Suppressor macrophage treated with lipopolysaccharide for 4 hours (primary cell): ENCODE measurements at regions not wholly inside any gene's neighbourhood (a gene's known extent, or its start where the extent isn't known, plus 50 kb on each side); places are given as distances from the start of the nearest gene placed in this dataset.

ENCODE experiments used
- DNase-seq: peaks from one replicate; pipeline ENCODE4 v3.0.0-alpha.2; 2020

GRCh38 chr4:114180481-114180880, 201.0 kb upstream of the ARSJ start:
- peak; percentile 13 for DNase-seq

- no peak for DNase-seq
Observed at GRCh38 chr4:114184901-114185300, 205.5 kb upstream of the ARSJ start.

DNA sequence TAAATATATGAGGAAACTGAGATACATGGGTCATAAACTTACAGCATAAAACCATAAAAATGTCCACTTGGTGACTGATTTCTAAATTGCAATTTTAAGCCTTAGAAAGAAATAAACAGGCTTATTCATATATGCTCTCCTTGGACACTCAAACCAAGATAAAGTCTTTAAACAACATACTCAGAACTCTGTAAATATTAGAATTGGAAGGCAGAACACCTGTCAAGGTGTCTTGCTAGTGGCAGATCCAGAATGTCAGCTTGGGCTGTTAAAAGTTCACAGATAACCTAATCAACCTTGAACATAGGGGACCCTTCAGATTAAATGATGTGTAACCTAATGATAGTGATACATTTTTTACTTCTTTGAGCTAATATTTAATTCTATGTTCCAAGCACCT, 208.1 kb upstream of the ARSJ start:
- DNase-seq = no peak

DNA sequence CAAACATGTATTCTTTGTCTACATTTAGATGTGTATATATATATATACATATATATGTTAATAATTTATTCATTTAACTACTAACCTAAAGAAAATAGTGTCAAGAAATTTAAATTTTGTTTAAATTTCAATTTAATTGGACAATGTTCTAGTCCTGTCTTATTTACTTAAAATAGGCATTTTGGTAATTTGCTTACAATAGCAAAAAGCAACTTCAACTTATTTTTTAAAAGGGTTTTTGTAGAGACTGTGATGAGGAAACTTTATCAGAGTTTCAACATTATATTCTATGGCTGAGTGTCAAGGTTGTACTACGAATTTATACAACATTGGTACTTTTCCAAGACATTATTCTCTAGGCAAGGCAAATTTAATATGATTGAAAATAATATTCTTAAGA, 212.0 kb upstream of the ARSJ start:
- no peak for DNase-seq

- no peak for DNase-seq
Observed at GRCh38 chr4:114192854-114193253, 213.4 kb upstream of the ARSJ start.

GRCh38 chr4:114193624-114194399, 214.4 kb upstream of the ARSJ start:
- no peak for DNase-seq

DNA sequence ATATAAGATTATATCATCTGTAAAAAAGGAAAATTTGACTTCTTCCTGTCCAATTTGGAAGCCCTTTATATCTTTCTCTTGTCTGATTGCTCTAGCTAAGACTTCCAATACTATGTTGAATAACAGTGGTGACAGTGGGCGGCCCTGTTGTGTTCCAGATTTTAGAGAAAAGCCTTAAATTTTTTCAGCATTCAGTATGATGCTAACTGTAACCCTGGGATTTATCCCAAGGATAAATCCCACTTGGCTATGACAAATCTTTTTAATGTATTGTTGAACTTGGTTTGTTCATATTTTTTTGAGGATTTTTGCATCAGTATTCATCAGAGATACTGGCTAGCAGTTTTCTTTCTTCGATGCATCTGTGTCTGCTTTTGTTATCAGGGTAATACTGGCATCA, 217.2 kb upstream of the ARSJ start:
- DNase-seq = no peak

DNA sequence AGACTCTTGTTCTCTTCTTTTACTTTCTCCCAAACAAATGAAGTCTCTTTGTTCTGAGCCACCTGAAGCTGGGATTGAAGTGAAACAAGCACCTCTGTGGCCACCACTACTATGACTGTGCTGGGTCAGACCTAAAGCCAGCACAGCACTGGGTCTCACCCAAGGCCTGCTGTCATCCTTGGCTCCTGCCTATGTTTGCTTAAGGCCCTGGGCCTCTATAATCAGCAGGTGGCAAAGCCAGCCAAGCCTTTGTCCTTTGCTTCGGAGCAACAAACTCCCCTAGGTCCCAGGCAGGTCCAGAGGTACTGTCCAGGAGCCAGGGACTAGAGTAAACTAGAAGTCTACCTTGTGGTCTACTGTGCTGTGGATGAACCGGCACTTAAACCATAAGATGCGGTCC, 220.6 kb upstream of the ARSJ start:
- DNase-seq = no peak

- DNase-seq = no peak
Observed at GRCh38 chr4:114205261-114205660, 225.8 kb upstream of the ARSJ start.

DNA sequence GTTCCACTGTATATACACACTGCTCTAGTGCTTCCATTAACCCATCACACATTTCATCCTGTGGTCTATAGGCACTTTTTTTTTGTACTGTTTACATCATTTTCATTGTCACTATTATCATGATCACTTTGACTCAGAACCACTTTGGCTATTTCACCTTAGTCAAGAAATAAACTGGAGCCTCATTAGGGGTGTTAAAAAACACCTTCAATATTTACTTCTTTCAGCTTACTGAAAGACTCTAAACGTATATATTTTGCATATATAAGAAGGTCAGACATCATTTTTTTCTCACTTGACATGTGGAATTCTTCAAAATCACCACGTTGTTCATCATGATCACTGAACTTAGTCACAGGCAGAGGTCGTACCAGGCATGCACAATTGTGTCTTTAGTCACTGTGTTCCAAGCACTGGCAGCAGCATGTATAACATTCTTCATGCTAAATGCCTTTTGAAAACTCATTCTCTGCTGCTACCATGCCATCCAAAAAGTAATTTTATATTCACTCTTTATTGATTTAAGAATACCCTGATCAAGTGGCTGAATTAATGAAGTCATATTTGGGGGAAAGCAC, 229.2 kb upstream of the ARSJ start:
- DNase-seq = no peak

GRCh38 chr4:114209584-114209983, 230.1 kb upstream of the ARSJ start:
- DNase-seq = no peak

GRCh38 chr4:114211556-114211955, 232.1 kb upstream of the ARSJ start:
- DNase-seq = no peak

- no peak for DNase-seq
Observed at GRCh38 chr4:114217150-114217817, 237.8 kb upstream of the ARSJ start.

GRCh38 chr4:114223580-114223979, 244.1 kb upstream of the ARSJ start:
- DNase-seq = no peak

- DNase-seq = no peak
Observed at GRCh38 chr4:114225436-114225835, 246.0 kb upstream of the ARSJ start.

DNA sequence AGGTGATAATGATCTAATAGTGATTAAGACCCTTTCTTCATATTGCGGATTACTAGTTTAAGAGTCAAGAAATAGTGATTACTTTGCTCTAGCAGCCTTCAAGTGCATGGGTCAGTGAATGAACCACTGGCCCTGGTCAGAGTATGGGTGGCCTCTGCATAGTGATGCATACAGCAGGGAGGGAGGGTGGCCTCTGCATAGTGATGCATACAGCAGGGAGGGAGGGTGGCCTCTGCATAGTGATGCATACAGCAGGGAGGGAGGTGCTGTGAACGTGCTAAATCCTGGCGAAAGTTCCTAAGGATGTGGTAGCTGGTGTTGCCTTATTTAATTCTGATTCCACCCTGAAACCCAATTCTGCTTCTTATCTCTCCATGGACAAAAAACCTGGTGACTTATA, 246.7 kb upstream of the ARSJ start:
- no peak for DNase-seq

DNA sequence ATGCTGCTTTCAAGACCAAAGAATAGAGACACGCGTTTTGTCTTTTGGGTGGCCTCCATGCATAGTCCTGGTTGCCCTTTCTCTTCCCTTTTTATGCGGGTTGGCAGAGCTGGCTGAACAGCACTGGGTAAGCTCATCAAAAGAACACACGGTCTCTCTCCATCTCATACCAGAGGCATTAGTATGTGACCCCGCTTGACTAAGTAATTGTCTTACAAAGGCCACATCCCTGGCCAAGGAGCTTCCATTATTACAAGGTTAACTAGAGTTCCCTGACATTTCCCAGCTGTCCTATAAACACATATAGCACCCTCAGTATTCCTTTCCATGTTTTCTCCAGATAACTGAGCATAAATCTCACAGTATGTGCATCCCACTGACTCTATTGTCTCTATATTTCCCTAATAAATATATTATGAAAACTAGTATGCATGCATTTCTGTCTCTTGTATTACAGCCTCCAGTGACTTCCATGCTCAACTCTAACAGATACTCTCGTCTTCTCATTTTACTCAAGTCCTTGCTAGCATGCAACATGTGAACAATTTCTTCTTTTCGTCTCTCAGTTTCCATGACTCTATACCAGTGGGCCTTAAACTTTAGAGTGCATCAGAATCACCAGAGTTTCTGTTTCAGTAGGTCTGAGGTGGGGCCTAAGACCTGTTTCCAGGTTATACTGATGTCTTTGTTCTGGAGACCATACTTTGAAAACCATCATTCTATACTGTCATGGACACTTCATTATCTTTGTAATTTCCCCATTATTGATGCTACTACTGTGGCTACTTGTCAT, 247.7 kb upstream of the ARSJ start:
- DNase-seq = no peak

DNA sequence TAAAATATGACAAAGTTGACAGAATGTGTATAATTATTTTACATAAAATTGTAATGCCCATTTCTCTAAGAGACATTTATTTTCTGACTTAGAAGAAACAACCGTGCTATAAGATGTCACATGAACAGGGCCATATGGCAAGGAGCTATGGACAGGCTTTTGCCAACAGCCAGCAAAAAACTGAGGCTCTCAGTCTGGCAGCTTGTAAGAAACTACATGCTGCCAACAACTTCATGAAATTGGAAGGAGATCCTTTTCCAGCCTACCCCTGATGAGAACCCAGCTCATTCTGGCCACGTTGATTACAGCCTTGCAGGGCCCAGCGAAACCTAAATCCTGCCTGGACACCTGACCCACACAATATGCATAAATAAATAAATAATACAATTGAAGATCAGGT, 250.3 kb upstream of the ARSJ start:
- DNase-seq = no peak

DNA sequence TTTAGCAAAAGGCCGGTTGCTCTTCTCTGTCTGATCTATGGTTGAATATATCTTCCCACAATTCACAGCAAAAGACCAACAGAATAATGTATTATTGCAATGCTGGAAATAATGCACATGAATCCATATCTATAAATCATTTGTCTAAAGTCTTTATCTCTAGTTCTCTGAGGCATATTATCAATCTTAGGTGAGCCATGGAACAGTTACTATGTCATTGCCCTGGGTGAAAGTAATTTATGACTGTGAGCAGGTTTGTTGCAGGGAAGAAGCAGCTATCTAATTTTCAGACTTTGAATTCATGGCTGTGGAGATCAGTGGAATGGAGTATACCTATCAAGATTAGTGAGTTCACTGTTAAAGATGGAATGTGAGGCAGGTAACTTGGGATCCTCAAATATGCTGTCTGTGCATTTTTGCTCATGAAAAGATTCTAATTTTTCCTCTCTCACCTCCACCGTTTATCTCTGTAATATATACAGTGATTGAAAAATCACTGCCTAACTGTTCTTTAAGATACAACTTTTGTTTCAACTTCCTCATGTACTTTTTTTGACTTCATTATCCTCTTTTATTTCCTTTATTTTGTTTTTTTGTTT, 256.8 kb upstream of the ARSJ start:
- DNase-seq = no peak

DNA sequence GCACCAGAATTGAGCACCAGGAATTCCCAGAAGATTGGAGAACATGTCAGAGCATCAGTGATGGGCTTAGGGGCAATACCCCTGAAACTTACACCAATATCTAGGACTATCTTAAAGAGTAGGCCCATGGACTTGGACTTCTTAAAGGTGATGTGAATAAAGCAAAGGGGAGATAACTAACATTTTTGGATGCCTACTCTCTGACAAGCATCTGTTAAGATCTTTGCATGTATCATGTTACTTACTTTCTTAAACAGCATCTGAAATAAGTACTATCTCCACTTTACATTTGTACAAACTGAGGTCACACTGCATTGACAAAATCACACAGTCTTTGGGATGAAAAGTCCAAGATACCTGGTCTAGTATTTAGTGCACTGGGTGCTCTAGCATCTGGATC, 258.6 kb upstream of the ARSJ start:
- no peak for DNase-seq

DNA sequence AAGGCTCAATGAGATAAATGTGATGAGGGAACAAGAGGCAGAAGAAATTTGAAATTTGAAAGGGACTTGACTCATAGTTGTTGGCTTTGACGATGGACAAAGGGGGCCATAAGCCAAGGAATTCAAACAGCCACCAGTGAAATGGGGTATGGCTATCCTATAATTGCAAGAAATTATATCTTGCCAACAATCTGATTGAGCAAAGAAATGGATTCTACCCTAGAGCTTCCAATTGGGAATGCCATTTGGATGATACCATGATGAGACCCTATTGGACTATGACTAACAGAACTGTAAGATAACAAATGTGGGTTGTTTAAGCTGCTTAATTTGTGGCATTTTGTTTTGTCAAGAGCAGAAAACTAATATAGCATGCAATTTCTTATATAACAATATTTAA, 270.1 kb upstream of the ARSJ start:
- DNase-seq = no peak

DNA sequence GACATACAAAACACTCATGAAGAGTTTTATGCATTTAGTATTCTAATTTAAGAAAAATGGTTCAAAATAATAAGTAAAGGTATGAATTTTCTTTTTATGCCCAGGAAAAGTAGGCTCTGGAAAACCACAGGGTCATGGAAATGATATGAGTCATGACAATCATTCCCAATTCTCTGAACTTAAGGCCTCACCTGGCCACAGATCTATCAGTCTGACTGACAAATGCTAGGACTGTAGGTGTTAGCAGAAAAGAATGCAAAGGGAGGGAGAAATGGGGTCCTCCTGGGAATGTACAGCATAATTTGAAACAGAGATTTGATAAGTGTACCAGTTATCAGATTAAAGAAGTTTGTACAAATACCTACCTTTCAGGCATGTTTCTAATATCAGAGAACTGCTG, 270.5 kb upstream of the ARSJ start:
- no peak for DNase-seq

DNA sequence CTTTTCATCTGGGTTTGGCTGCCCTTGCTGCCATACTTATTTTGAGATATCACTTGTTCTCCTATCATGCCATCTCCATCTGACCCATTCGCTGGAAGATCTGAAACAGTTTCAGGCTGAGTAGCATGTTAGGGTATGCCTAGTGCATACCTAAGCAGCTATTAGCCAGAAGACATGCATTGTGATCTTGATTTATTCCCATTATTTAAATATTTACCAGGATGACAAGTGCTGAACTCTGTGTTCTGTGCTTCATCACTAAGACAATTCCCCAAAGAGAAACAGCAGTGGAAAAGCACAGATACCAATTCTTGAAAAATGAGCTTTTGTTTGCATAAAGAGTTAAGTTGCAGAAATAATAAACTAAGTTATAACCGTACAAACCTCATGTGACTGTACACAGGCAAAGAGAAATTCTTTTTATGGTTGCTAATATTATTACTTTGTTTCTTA, 271.0 kb upstream of the ARSJ start:
- no peak for DNase-seq
